ENCODE measurements at regions not wholly inside any gene's neighbourhood (a gene's known extent, or its start where the extent isn't known, plus 50 kb on each side); places are given as distances from the start of the nearest gene placed in this dataset.

GRCh38 chr1:187931776-187932175 is 1103.0 kb downstream of the PLA2G4A start:
- no peaks in the 10 kb centered on the region for H3K9me3 ChIP-seq
- H3K36me3 ChIP-seq = no peaks in the 10 kb centered on the region
- no peak for DNase-seq
- intact Hi-C loops (cut with DNase I) = no loop called here
- H3K27ac ChIP-seq = no peak overlapping the region
- H3K4me3 ChIP-seq (replicated peaks in 1 of 3) = no peak overlapping the region
- WGBS, 2 donors = 55 to 57% methylated on average over 7 of the region's 7 CpGs
- no peak for TF ChIP-seq POLR2A (IDR thresholded peaks at IDR 0.05)
- TF ChIP-seq CTCF (IDR thresholded peaks at IDR 0.05) = no peak
- H3K4me1 ChIP-seq = no peaks in the 10 kb centered on the region
- H3K27me3 ChIP-seq = no peaks in the 10 kb centered on the region

DNA sequence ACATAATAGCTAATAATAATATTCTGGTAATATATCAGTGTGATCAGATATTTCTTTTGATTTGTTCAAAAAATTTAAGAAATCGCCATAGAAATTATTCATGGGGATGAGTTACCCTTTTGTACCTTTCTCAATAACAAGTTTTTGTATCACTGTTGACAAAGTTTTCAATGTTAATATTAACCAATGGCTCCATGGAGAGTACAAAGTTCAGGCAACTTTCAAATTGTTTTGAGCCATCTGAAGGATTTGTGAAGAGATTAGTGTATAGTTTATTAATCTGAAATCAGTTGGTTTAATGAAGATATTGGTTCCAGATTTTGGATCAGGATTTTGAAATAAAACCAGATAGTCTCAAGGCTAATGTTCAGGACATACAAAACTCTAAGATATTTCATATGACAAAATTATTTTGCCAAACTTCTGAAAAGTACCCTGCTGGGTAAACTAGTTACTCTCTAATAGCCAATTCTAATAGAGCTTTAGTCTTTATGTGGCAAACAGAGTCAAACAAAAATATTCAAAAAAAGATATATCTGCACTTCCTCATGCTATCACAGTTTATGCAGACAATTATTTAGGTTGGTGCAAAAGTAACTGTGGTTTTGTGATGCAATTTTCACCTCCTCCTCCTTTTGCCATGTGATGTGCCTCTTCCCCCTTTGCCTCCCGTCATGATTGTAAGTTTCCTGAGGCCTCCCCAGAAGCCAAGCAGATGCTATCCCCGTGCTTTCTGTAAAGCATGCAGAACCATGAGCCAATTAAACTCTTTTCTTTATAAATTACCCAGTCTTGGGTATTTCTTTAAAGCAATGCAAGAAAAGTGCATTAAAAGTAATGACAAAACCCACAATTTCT is 1105.0 kb downstream of the PLA2G4A start:
- H3K27me3 ChIP-seq = no peaks in the 10 kb centered on the region
- no peaks in the 10 kb centered on the region for H3K4me1 ChIP-seq
- no peaks in the 10 kb centered on the region for H3K36me3 ChIP-seq
- WGBS, 2 donors = 91 to 92% methylated on average over 3 of the region's 3 CpGs
- DNase-seq = no peak
- no peak overlapping the region for H3K27ac ChIP-seq
- H3K9me3 ChIP-seq = no peaks in the 10 kb centered on the region
- H3K4me3 ChIP-seq (replicated peaks in 1 of 3) = no peak overlapping the region
- TF ChIP-seq CTCF (IDR thresholded peaks at IDR 0.05) (no peak), POLR2A (IDR thresholded peaks at IDR 0.05) (no peak)
- intact Hi-C loops (cut with DNase I) = no loop called here

DNA sequence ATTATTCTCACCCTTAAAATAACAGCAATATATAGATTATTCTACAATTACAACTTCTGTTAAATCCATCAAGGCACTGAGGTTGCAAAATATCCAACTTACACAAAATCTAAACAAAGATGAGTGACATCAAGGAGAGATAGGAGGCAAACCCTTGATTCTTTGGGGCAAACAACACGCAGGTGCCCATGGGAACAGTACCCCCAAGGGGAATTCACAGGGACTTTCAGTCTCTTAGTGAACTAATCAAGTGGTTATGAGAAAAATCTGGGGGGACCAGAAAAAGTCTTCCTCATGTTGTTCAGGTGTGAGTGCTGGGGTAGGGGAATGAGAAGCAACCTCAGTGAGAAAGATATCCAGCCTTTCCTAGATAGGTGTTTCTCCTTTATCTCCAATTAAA is 1107.9 kb downstream of the PLA2G4A start:
- intact Hi-C loops (cut with DNase I) = no loop called here
- Histone ChIP-seq H3K27me3 (no peaks in the 10 kb centered on the region), H3K4me1 (no peaks in the 10 kb centered on the region), H3K4me3 (replicated peaks in 1 of 3) (no peak overlapping the region), H3K27ac (no peak overlapping the region), H3K9me3 (no peaks in the 10 kb centered on the region), H3K36me3 (no peaks in the 10 kb centered on the region)
- no peak for DNase-seq
- TF ChIP-seq POLR2A (IDR thresholded peaks at IDR 0.05) (no peak), CTCF (IDR thresholded peaks at IDR 0.05) (no peak)
- whole genome bisulfite sequencing, 2 donors = 72 to 95% methylated on average over 1 of the region's 1 CpG

GRCh38 chr1:187938092-187938491 is 1109.3 kb downstream of the PLA2G4A start:
- TF ChIP-seq POLR2A (IDR thresholded peaks at IDR 0.05) (no peak), CTCF (IDR thresholded peaks at IDR 0.05) (no peak)
- DNase-seq = no peak
- no peaks in the 10 kb centered on the region for H3K36me3 ChIP-seq
- no peaks in the 10 kb centered on the region for H3K27me3 ChIP-seq
- H3K4me3 ChIP-seq (replicated peaks in 1 of 3) = no peak overlapping the region
- 48 to 90% methylated on average over 2 of the region's 2 CpGs for WGBS, 2 donors
- intact Hi-C loops (cut with DNase I) = no loop called here
- H3K4me1 ChIP-seq = no peaks in the 10 kb centered on the region
- H3K9me3 ChIP-seq = no peaks in the 10 kb centered on the region
- H3K27ac ChIP-seq = no peak overlapping the region

- H3K27ac ChIP-seq = no peak overlapping the region
- no peaks in the 10 kb centered on the region for H3K9me3 ChIP-seq
- no peaks in the 10 kb centered on the region for H3K27me3 ChIP-seq
- H3K4me3 ChIP-seq (replicated peaks in 1 of 3) = no peak overlapping the region
- H3K36me3 ChIP-seq = no peaks in the 10 kb centered on the region
- WGBS, 2 donors = 89 to 94% methylated on average over 4 of the region's 4 CpGs
- TF ChIP-seq CTCF (IDR thresholded peaks at IDR 0.05) (no peak), POLR2A (IDR thresholded peaks at IDR 0.05) (no peak)
- H3K4me1 ChIP-seq = no peaks in the 10 kb centered on the region
- DNase-seq = no peak
- intact Hi-C loops (cut with DNase I) = no loop called here
Observed at GRCh38 chr1:187942986-187943385, 1114.2 kb downstream of the PLA2G4A start.
